Stimulated activated CD4-positive, alpha-beta T cell treated with anti-CD3 and anti-CD28 coated beads, Interleukin-2, amount 100 ng/mL, for 48 hours (primary cell): ENCODE measurements at regions not wholly inside any gene's neighbourhood (a gene's known extent, or its start where the extent isn't known, plus 50 kb on each side); places are given as distances from the start of the nearest gene placed in this dataset.
"Not testable (repeated sequence)": the region's sequence is repeated elsewhere in the genome, so short reads cannot be mapped to it uniquely, and the experiment has no call there.

Experiments
- DNase-seq, 2 donors: peaks; one replicate each; pipeline ENCODE4 v3.0.0-alpha.2; 2020

DNA sequence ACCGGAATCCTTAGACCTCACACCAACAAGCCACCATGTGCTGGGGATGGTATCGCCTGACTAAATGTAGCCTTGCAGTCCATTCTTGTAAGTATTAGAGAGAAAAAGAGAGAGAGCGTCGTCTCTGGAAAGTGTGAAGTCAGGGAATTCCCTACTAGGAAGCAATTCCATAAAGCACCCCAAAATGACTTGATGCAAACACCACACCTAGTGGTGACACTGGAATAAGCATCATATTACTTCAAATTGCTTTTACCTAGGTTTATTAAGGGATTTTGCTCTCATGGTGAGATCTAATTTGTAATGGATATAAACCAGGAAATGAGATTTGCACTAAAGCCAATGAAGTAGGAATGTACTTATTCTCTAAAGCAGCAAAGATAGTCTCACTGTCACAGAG lies 111.4 kb upstream of the METTL9 start:
- DNase-seq, result not testable (repeated sequence)

GRCh38 chr16:21499046-21499445 lies 100.3 kb upstream of the METTL9 start:
- not testable (repeated sequence) for DNase-seq

DNA sequence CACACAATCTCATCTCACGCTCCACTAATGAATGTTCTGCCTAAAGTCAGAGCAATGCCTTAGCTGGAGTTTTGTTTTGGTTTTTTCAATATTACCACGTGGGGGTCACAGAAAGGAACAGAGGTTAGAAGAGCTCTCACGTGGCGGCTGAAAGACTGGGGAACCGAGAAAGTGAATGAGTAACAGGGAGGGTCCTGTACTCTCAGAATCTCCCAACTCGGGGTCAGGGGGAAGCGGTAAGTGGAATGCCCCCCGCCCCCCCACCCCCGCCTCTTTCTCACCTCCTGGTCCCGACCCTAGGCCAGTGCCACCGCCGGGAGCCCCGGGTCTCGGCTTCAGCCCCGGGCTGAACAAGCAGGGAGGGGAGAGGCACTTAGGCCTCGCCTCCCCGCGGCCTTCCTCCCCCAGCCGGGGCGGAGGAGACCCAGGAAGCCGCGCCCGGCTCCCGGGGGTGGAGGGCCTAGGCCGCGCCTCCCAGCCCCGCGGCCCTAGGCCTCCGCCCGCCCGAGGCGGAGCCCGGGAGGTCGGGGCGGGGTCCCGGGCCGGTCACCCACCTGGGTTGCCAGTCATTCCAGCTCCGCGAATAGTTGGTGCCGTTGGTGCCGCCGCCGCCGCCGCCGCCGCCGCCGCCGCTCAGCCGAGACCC lies 98.0 kb upstream of the METTL9 start:
- peak; percentile 44 to 68 for DNase-seq

DNA sequence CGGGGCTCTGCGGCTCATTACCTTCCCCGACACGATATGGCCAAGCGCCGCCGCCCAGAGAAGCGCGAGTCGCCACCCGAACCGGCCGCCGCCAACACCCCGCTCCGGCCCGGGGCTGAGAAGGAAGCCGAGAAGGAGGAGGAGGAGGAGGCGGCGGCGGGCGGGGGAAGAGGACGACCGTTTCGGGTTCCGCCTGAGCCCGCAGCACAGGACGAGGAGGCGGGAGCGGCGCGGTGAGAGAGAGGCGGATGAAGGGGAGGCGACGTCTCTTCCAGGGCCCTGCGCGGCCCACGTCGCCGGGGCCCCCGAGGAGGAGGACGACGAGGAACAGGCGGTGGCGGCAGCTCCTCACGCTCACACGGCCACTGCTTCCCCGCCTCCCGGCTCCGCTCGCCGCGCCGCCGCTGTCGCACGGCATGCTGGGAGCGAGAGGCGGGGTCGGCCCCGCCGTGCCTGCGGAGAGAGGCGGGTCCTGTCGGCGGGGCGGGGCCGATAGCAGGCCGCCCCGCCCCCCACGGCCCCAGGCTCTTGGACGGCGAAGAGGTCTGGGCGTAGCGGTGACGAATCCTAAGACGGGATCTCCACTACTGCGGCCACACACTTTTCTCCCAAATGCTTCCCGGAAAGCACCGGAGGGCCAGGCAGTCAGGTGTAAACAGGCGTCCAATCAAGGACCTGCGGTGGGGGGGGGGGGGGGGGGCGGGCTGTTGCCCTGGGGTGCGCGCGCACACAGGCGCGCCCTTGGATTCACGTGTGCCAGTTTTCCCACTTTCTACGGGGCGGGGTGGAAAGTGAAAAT lies 97.3 kb upstream of the METTL9 start:
- peak; percentile 85 to 95 for DNase-seq

GRCh38 chr16:21503574-21503920 lies 95.8 kb upstream of the METTL9 start:
- not testable (repeated sequence) for DNase-seq

DNA sequence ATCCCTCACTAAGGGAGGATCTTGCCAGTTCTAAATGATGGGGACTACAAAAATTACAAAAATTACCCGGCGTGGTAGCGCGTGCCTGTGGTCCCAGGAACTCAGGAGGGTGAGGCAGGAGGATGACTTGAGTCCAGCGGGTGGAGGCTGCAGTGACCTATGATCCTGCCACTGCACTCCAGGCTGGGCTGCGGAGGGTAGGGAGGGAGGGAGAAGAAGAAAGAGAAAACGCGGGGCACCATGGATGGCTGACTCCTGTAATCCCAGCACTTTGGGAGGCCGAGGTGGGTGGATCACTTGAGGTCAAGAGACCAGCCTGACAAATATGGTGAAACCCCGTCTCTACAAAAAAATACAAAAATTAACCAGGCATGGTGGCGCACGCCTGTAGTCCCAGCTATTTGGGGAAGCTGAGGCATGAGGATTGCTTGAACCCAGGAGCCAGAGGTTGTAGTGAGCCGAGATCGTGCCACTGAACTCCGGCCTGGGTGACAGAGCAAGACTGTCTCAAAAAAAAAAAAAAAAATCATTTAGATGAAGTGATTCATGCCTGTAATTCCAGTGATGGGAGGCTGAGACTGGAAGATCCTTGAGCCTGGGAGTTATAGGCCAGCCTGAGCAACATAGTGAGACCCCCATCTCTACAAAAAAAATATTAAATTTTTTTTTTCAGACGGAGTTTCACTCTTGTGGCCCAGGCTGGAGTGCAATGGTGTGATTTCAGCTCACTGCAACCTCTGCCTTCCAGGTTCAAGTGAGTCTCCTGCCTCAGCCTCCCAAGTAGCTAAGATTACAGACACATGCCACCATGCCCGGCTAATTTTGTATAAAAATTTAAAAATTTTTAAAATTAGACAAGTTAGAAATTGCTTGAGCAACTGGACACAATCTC lies 95.2 kb upstream of the METTL9 start:
- DNase-seq, result not testable (repeated sequence)

GRCh38 chr16:21505751-21506520 lies 93.4 kb upstream of the METTL9 start:
- DNase-seq, result not testable (repeated sequence)

DNA sequence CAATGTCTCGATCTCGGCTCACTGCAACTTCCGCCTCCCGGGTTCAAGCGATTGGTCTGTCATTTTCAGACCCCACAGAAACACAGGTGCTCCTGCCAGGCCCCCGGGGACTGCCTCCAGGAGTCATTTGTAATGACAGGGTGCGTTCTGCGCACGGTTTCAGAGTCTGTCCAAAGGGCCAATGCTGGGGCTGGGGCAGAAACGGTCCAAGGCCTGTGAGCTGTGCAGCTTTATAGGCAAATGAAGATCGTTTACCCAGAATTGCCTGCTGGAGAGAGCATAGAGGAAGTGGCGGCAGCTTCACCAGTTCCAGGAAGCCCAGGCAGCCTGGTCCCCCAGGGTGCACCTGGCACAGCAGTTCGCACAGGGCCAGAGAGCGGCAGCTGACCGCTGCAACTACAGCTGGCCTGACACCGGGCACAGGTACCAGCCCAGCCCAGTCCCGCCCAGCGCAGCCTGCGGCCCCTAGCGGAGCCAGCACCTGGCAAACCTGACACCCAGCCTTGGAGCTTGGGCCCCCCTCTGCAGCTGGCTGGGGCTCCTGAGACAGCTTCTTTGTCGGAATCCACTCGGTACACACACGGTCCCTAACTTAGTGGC lies 92.4 kb upstream of the METTL9 start:
- DNase-seq, result peak; percentile 36 to 54

GRCh38 chr16:21507631-21508305 lies 91.6 kb upstream of the METTL9 start:
- DNase-seq, result not testable (repeated sequence)

DNA sequence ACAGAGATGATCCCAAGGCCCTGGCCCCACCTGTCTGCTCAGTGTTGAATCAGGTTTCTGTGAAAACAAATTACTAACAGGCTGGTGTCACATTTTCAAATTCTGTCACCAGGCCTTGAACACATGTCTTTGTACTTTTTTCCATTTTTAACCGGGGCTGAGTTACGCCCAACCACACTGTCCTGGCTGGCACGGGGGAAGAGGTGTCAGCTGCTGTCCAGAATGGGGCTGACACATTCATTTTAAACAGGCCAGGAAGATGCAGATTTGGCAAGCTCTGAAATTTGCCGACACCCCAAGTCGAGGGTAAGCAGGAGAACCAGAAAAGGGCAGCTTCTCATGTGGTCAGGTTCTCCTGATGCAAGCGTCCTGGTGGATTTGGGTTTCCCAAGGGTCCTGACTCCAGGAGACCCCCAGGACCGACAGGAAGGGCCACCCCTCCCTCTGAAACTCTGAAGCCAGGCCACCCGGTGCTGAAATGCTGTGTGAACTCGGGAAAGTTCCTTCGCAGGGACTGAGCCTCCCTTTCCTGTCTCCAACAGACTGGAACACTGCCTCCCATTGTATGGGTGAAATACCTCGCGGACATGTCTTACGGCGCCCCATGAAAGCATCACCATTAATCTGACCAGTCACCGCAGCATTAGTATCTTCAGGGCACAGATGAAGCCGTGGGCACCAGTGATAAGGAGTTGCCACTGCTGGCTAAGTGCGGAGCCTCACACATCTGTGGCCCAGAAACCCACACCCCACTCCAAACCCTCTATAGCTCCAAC lies 90.5 kb upstream of the METTL9 start:
- not testable (repeated sequence) for DNase-seq

GRCh38 chr16:21509437-21510086 lies 89.8 kb upstream of the METTL9 start:
- not testable (repeated sequence) for DNase-seq

DNA sequence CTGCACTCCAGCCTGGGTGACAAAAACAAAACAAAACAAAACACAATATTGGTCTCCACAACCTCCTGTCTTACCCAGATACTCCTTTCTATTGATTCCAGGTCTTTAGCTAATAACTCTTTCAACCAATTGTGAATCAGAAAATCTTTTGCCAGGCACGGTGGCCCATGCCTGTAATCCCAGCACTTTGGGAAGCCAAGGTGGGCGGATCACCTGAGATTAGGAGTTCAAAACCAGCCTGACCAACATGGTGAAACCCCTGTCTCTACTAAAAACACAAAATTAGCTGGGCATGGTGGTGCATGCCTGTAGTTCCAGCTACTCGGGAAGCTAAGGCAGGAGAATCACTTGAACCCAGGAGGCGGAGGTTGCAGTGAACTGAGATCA lies 88.5 kb upstream of the METTL9 start:
- DNase-seq, result not testable (repeated sequence)

GRCh38 chr16:21511315-21512210 lies 87.8 kb upstream of the METTL9 start:
- not testable (repeated sequence) for DNase-seq

GRCh38 chr16:21512280-21513192 lies 86.8 kb upstream of the METTL9 start:
- DNase-seq, result not testable (repeated sequence)

- not testable (repeated sequence) for DNase-seq
These were observed 86.0 kb upstream of the METTL9 start for GRCh38 chr16:21513337-21513741.

- not testable (repeated sequence) for DNase-seq
These were observed 85.4 kb upstream of the METTL9 start for GRCh38 chr16:21513812-21514473.

GRCh38 chr16:21514474-21514840 lies 84.9 kb upstream of the METTL9 start:
- not testable (repeated sequence) for DNase-seq
